ENCODE measurements at regions not wholly inside any gene's neighbourhood (a gene's known extent, or its start where the extent isn't known, plus 50 kb on each side); places are given as distances from the start of the nearest gene placed in this dataset.
"Not testable (repeated sequence)": the region's sequence is repeated elsewhere in the genome, so short reads cannot be mapped to it uniquely, and the experiment has no call there.

DNA sequence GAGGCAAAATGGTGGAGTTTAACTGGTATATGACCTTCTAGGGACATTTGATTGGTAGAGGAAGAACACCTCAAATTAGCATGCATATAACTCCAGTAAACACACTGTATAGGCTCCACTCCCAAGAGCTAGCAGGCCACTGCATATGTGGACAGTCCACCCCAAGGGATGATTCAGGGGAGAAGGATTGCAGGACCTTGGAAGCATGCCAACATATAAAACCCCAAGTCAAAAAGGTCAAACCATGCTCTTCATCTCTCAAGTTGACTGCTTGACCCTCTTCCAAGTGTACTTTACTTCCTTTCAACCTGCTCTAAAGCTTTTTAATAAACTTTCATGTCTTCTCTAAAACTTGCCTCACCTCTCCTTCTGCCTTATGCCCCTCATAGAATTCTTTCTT is 459.9 kb upstream of the CCDC179 start:
- TF ChIP-seq, protein P1, sequence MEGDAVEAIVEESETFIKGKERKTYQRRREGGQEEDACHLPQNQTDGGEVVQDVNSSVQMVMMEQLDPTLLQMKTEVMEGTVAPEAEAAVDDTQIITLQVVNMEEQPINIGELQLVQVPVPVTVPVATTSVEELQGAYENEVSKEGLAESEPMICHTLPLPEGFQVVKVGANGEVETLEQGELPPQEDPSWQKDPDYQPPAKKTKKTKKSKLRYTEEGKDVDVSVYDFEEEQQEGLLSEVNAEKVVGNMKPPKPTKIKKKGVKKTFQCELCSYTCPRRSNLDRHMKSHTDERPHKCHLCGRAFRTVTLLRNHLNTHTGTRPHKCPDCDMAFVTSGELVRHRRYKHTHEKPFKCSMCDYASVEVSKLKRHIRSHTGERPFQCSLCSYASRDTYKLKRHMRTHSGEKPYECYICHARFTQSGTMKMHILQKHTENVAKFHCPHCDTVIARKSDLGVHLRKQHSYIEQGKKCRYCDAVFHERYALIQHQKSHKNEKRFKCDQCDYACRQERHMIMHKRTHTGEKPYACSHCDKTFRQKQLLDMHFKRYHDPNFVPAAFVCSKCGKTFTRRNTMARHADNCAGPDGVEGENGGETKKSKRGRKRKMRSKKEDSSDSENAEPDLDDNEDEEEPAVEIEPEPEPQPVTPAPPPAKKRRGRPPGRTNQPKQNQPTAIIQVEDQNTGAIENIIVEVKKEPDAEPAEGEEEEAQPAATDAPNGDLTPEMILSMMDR (IDR thresholded peaks at IDR 0.05), result no peak
- no peak for TF ChIP-seq POLR2A (IDR thresholded peaks at IDR 0.05)
- Histone ChIP-seq H3K4me1 (no peaks in the 10 kb centered on the region), H3K36me3 (no peaks in the 10 kb centered on the region), H3K9me3 (peaks cover 0 to 30% (median 4%) of the 10 kb centered on the region in 12 donors), H3K27me3 (no peaks in the 10 kb centered on the region), H3K4me3 (no peak overlapping the region), H3K27ac (no peak overlapping the region)
- ATAC-seq, result no peak
- no peak for DNase-seq
- intact Hi-C loops (cut with DNase I), result no loop called here

DNA sequence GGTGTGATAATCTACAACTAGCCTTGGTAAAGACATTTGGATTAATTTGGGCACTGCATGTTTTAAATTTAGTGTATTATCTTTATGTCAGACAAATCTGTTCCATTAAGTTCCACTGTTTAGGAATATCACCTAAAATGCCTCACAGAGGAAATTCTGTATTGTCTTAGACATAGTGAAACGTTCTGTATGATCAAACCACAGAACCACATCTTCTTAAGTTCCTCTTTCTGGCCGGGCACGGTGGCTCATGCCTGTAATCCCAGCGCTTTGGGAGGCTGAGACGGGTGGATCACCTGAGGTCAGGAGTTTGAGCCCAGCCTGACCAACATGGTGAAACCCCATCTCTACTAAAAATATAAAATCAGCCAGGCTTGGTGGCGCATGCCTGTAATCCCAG is 475.3 kb upstream of the CCDC179 start:
- 74 to 86% (median 80%) methylated on average over 6 of the region's 6 CpGs for WGBS, 4 donors
- ATAC-seq; intact Hi-C loops (cut with DNase I): not testable (repeated sequence)

DNA sequence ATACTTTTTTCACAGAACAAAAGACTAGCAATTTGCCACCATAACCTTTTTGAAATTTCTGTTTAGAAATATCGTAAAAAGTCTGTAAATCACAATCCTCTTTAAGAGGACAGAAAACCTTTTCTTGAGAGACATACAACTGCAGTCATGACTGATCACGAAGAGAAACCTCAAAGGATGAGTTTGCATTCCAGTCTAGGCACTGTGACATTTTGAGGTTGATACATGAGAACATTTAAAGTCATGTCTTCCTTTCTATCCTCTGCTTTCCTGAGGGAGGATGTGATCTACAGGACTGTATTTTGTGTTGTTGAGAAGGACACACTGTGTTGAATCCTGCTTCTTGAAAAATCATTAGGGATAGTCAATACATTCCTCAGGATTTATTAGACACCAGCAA is 476.7 kb upstream of the CCDC179 start:
- no peak for DNase-seq
- no peaks in the 10 kb centered on the region for H3K27me3 ChIP-seq
- H3K4me3 ChIP-seq, result no peak overlapping the region
- intact Hi-C loops (cut with DNase I), result no loop called here
- no peaks in the 10 kb centered on the region for H3K9me3 ChIP-seq
- no peak for TF ChIP-seq POLR2A (IDR thresholded peaks at IDR 0.05)
- TF ChIP-seq, protein P1 (IDR thresholded peaks at IDR 0.05), result no peak
- no peak for ATAC-seq
- no peaks in the 10 kb centered on the region for H3K4me1 ChIP-seq
- H3K27ac ChIP-seq, result no peak overlapping the region
- H3K36me3 ChIP-seq, result no peaks in the 10 kb centered on the region
- WGBS, 4 donors, result 73 to 87% (median 74%) methylated on average over 2 of the region's 2 CpGs

More for the DNA sequence above, 475.3 kb upstream of the CCDC179 start:
- H3K9me3 ChIP-seq, DNase-seq, H3K27ac ChIP-seq, H3K4me1 ChIP-seq, H3K27me3 ChIP-seq, H3K4me3 ChIP-seq, H3K36me3 ChIP-seq: not testable (repeated sequence)

DNA sequence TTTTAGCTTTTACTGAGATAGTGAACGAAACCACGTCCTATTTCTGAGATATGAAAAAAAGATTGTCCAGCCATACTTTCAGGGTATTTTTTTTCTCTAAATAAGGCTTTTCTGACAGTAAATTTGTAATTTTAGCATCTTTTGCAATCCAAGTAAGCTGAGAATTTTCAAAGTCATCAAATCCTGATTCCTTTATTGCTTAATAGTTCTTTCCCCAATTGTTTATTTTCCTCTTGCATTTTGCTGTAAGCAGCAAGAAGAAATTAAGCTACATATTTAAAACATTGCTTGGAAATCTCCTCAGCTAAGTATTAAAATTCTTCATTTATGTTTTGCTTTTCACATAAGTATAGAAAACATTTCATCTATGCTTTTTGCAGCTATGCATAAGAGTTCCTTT is 493.3 kb upstream of the CCDC179 start:
- H3K4me3 ChIP-seq, result no peak overlapping the region
- TF ChIP-seq POLR2A (IDR thresholded peaks at IDR 0.05), result no peak
- TF ChIP-seq, protein P1 (IDR thresholded peaks at IDR 0.05), result no peak
- intact Hi-C loops (cut with DNase I), result no loop called here
- H3K27ac ChIP-seq, result no peak overlapping the region
- WGBS, 4 donors, result 57 to 73% (median 69%) methylated on average over 2 of the region's 2 CpGs
- H3K9me3 ChIP-seq, result peaks cover 0 to 11% (median 0%) of the 10 kb centered on the region in 12 donors
- H3K36me3 ChIP-seq, result no peaks in the 10 kb centered on the region
- no peaks in the 10 kb centered on the region for H3K27me3 ChIP-seq
- DNase-seq, result no peak
- H3K4me1 ChIP-seq, result no peaks in the 10 kb centered on the region
- ATAC-seq, result no peak

DNA sequence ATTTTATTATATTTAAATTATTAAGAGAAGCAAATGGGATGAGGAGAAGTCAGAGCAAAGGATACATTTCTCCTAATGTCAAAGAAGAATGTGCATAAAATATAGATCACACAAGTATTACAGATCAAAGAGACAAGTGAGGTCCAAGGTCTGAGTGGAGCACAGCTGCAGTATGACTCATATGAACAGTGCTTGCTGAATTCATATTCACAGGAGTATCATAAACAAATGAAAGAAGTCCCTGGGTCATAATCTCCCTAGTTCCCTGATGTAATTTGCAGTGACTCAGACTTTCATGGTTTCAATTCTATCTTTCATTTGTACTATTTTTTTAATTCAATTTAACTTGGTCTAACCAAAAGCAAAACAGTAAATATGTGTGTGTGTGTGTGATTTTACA is 499.0 kb upstream of the CCDC179 start:
- no peak for TF ChIP-seq POLR2A (IDR thresholded peaks at IDR 0.05)
- TF ChIP-seq, protein P1 (IDR thresholded peaks at IDR 0.05), result no peak
- H3K27ac ChIP-seq, result no peak overlapping the region
- intact Hi-C loops (cut with DNase I), result no loop called here
- no peaks in the 10 kb centered on the region for H3K9me3 ChIP-seq
- ATAC-seq, result peak in 1 of 4 donors; percentile 41
- no peak for DNase-seq
- H3K4me1 ChIP-seq, result no peaks in the 10 kb centered on the region
- H3K36me3 ChIP-seq, result no peaks in the 10 kb centered on the region
- no peak overlapping the region for H3K4me3 ChIP-seq
- no peaks in the 10 kb centered on the region for H3K27me3 ChIP-seq
